HG03064 (cell line): ENCODE measurements at regions not wholly inside any gene's neighbourhood (a gene's known extent, or its start where the extent isn't known, plus 50 kb on each side); places are given as distances from the start of the nearest gene placed in this dataset.

Experiments used
- ATAC-seq: cut with Tn5 transposase; IDR thresholded peaks from one replicate; pipeline ENCODE4 v1.9.1; 2021; ENCODE audit warnings: low read depth; ENCODE audit not compliant: unreplicated experiment

- ATAC-seq, result no peak
These were observed 168.0 kb downstream of the TMTC3 start for GRCh38 chr12:88310069-88310468.

GRCh38 chr12:88310666-88311065 lies 168.6 kb downstream of the TMTC3 start:
- ATAC-seq, result no peak

- ATAC-seq, result no peak
These were observed 171.4 kb downstream of the TMTC3 start for GRCh38 chr12:88313554-88313953.

- ATAC-seq, result no peak
These were observed 172.6 kb downstream of the TMTC3 start for GRCh38 chr12:88314706-88315105.

GRCh38 chr12:88318726-88319125 lies 176.6 kb downstream of the TMTC3 start:
- no peak for ATAC-seq

- ATAC-seq, result no peak
These were observed 183.1 kb downstream of the TMTC3 start for GRCh38 chr12:88325076-88325815.

GRCh38 chr12:88325816-88326189 lies 183.7 kb downstream of the TMTC3 start:
- ATAC-seq, result no peak

- ATAC-seq, result no peak
These were observed 185.2 kb downstream of the TMTC3 start for GRCh38 chr12:88327276-88327675.

- no peak for ATAC-seq
These were observed 186.0 kb downstream of the TMTC3 start for GRCh38 chr12:88328090-88328489.

- ATAC-seq, result no peak
These were observed 187.7 kb downstream of the TMTC3 start for GRCh38 chr12:88329833-88330232.

- ATAC-seq, result no peak
These were observed 192.2 kb downstream of the TMTC3 start for GRCh38 chr12:88334271-88334670.

GRCh38 chr12:88336076-88336739 lies 194.1 kb downstream of the TMTC3 start:
- no peak for ATAC-seq

- no peak for ATAC-seq
These were observed 196.4 kb downstream of the TMTC3 start for GRCh38 chr12:88338486-88338885.

GRCh38 chr12:88339254-88339949 lies 197.3 kb downstream of the TMTC3 start:
- ATAC-seq, result no peak

GRCh38 chr12:88339966-88340365 lies 197.9 kb downstream of the TMTC3 start:
- no peak for ATAC-seq

- ATAC-seq, result no peak
These were observed 200.2 kb downstream of the TMTC3 start for GRCh38 chr12:88342251-88342806.

GRCh38 chr12:88351146-88351545 lies 209.0 kb downstream of the TMTC3 start:
- no peak for ATAC-seq

GRCh38 chr12:88354691-88355090 lies 212.6 kb downstream of the TMTC3 start:
- ATAC-seq, result no peak

GRCh38 chr12:88360343-88360742 lies 218.2 kb downstream of the TMTC3 start:
- ATAC-seq, result no peak

GRCh38 chr12:88361493-88361892 lies 218.8 kb downstream of the KITLG start:
- ATAC-seq, result no peak

GRCh38 chr12:88362439-88362838 lies 217.8 kb downstream of the KITLG start:
- ATAC-seq, result no peak
